ENCODE measurements at regions not wholly inside any gene's neighbourhood (a gene's known extent, or its start where the extent isn't known, plus 50 kb on each side); places are given as distances from the start of the nearest gene placed in this dataset.

GRCh38 chr6:49003348-49003747, 459.7 kb downstream of the MMUT start:
- no peak for TF ChIP-seq CTCF (IDR thresholded peaks at IDR 0.05)
- no peak for TF ChIP-seq POLR2A (IDR thresholded peaks at IDR 0.05)
